Ascending aorta (tissue), 2 donors: ENCODE measurements at regions not wholly inside any gene's neighbourhood (a gene's known extent, or its start where the extent isn't known, plus 50 kb on each side); places are given as distances from the start of the nearest gene placed in this dataset.

Experiments used
- DNase-seq, 2 donors: peaks; one replicate each; pipeline ENCODE4 v3.0.0-alpha.2; 2019; ENCODE audit warnings: low spot score in 2 of 2
- H3K27ac ChIP-seq, 2 donors: fragments of 200-600 bp; sonication (generic); one replicate each; pipeline ENCODE4 v1.5.1; 2016 to 2017; ENCODE audit warnings: mild to moderate bottlenecking in 1 of 2
- H3K27me3 ChIP-seq: fragments of 200-600 bp; sonication (generic); one replicate; pipeline ENCODE4 v1.5.1; 2017
- H3K36me3 ChIP-seq, 2 donors: fragments of 200-600 bp; sonication (generic); one replicate each; pipeline ENCODE4 v1.5.1; 2016
- H3K4me1 ChIP-seq, 2 donors: fragments of 200-600 bp; sonication (generic); one replicate each; pipeline ENCODE4 v1.5.1; 2016 to 2017; ENCODE audit warnings: mild to moderate bottlenecking in 1 of 2
- H3K4me3 ChIP-seq, 2 donors: fragments of 200-600 bp; sonication (generic); one replicate each; pipeline ENCODE4 v1.5.1; 2016 to 2017; ENCODE audit warnings: mild to moderate bottlenecking in 1 of 2
- H3K9me3 ChIP-seq, 2 donors: fragments of 200-600 bp; sonication (generic); one replicate each; pipeline ENCODE4 v1.5.1; 2016
- CTCF ChIP-seq, 3 experiments: fragments of 200-600 bp in 2 of 3; fragments of 450-650 bp in 1 of 3; sonication (generic) in 2 of 3; IDR thresholded peaks; one replicate each; pipeline ENCODE4 v1.5.1; 2016 to 2019; ENCODE audit warnings: antibody characterized with exemption in 3 of 3, mild to moderate bottlenecking in 1 of 3, moderate library complexity in 1 of 3
- intact Hi-C: fragments of 100-400 bp; cut with DNase I; formaldehyde crosslinking; loops from one replicate; pipeline ENCODE4 v1.15.1; 2023

- Histone ChIP-seq H3K4me3 (no peak overlapping the region), H3K9me3 (no peaks in the 10 kb centered on the region), H3K4me1 (peaks cover 0 to 3% of the 10 kb centered on the region in 2 donors), H3K36me3 (no peaks in the 10 kb centered on the region), H3K27me3 (no peaks in the 10 kb centered on the region), H3K27ac (no peak overlapping the region)
- peak in 1 of 2 donors; percentile 39 for DNase-seq
- intact Hi-C loops, result no loop called here
- no peak for TF ChIP-seq CTCF (IDR thresholded peaks at IDR 0.05)
These were observed 291.6 kb upstream of the HDAC4 start for GRCh38 chr2:239692362-239692851.

- intact Hi-C loops, result no loop called here
- DNase-seq, result peak in 1 of 2 donors; percentile 15
- no peak overlapping the region for H3K4me3 ChIP-seq
- H3K4me1 ChIP-seq, result peaks cover 0 to 3% of the 10 kb centered on the region in 2 donors
- no peak overlapping the region for H3K27ac ChIP-seq
- H3K36me3 ChIP-seq, result no peaks in the 10 kb centered on the region
- TF ChIP-seq CTCF (IDR thresholded peaks at IDR 0.05), result no peak
- no peaks in the 10 kb centered on the region for H3K27me3 ChIP-seq
- H3K9me3 ChIP-seq, result no peaks in the 10 kb centered on the region
These were observed 290.9 kb upstream of the HDAC4 start for GRCh38 chr2:239691720-239692119.

GRCh38 chr2:239690651-239691631 is 290.1 kb upstream of the HDAC4 start:
- Histone ChIP-seq H3K9me3 (no peaks in the 10 kb centered on the region), H3K27me3 (no peaks in the 10 kb centered on the region), H3K36me3 (no peaks in the 10 kb centered on the region), H3K4me3 (no peak overlapping the region), H3K4me1 (peaks cover 0 to 3% of the 10 kb centered on the region in 2 donors), H3K27ac (no peak overlapping the region)
- TF ChIP-seq CTCF (IDR thresholded peaks at IDR 0.05), result no peak
- DNase-seq, result peak in 1 of 2 donors; percentile 58
- intact Hi-C loops, result no loop called here

- no peak for TF ChIP-seq CTCF (IDR thresholded peaks at IDR 0.05)
- Histone ChIP-seq H3K36me3 (no peaks in the 10 kb centered on the region), H3K4me3 (no peak overlapping the region), H3K27me3 (no peaks in the 10 kb centered on the region), H3K27ac (no peak overlapping the region), H3K9me3 (no peaks in the 10 kb centered on the region), H3K4me1 (peaks cover 0 to 3% of the 10 kb centered on the region in 2 donors)
- intact Hi-C loops, result no loop called here
- peak in 1 of 2 donors; percentile 39 for DNase-seq
These were observed 289.2 kb upstream of the HDAC4 start for GRCh38 chr2:239689985-239690384.

GRCh38 chr2:239689410-239689809 is 288.6 kb upstream of the HDAC4 start:
- no peaks in the 10 kb centered on the region for H3K9me3 ChIP-seq
- no peaks in the 10 kb centered on the region for H3K36me3 ChIP-seq
- no peak overlapping the region for H3K27ac ChIP-seq
- H3K4me3 ChIP-seq, result no peak overlapping the region
- intact Hi-C loops, result no loop called here
- no peak for DNase-seq
- no peak for TF ChIP-seq CTCF (IDR thresholded peaks at IDR 0.05)
- H3K27me3 ChIP-seq, result no peaks in the 10 kb centered on the region
- peaks cover 0 to 3% of the 10 kb centered on the region in 2 donors for H3K4me1 ChIP-seq
